ENCODE measurements at regions not wholly inside any gene's neighbourhood (a gene's known extent, or its start where the extent isn't known, plus 50 kb on each side); places are given as distances from the start of the nearest gene placed in this dataset.

GRCh38 chr13:78393286-78394142, 209.8 kb downstream of the POU4F1 start:
- Histone ChIP-seq H3K27me3 (replicated peaks; ENCODE audit: control insufficient read depth, insufficient read depth, low read length) (peaks cover 3% of the 10 kb centered on the region), H3K9me3 (ENCODE audit: control insufficient read depth, low read length) (no peaks in the 10 kb centered on the region), H3K4me3 (ENCODE audit: low read length) (no peak overlapping the region), H3K36me3 (ENCODE audit: control insufficient read depth, insufficient read depth, low read length, severe bottlenecking) (no peaks in the 10 kb centered on the region), H3K9ac (ENCODE audit: low read length) (no peak overlapping the region), H3K4me1 (ENCODE audit: control insufficient read depth, insufficient read depth, low read length) (no peaks in the 10 kb centered on the region)
- DNase-seq (ENCODE audit: low read depth): no peak

GRCh38 chr13:78383899-78384298, 219.5 kb downstream of the POU4F1 start:
- DNase-seq (ENCODE audit: low read depth): no peak
- no peak overlapping the region for H3K4me3 ChIP-seq (ENCODE audit: low read length)
- H3K27me3 ChIP-seq (replicated peaks; ENCODE audit: control insufficient read depth, insufficient read depth, low read length): no peaks in the 10 kb centered on the region
- H3K4me1 ChIP-seq (ENCODE audit: control insufficient read depth, insufficient read depth, low read length): peaks cover 7% of the 10 kb centered on the region
- no peak overlapping the region for H3K9ac ChIP-seq (ENCODE audit: low read length)
- H3K9me3 ChIP-seq (ENCODE audit: control insufficient read depth, low read length): no peaks in the 10 kb centered on the region
- no peaks in the 10 kb centered on the region for H3K36me3 ChIP-seq (ENCODE audit: control insufficient read depth, insufficient read depth, low read length, severe bottlenecking)

- no peak overlapping the region for H3K4me3 ChIP-seq (ENCODE audit: low read length)
- DNase-seq (ENCODE audit: low read depth): no peak
- peaks cover 7% of the 10 kb centered on the region for H3K4me1 ChIP-seq (ENCODE audit: control insufficient read depth, insufficient read depth, low read length)
- H3K36me3 ChIP-seq (ENCODE audit: control insufficient read depth, insufficient read depth, low read length, severe bottlenecking): no peaks in the 10 kb centered on the region
- H3K9ac ChIP-seq (ENCODE audit: low read length): no peak overlapping the region
- H3K27me3 ChIP-seq (replicated peaks; ENCODE audit: control insufficient read depth, insufficient read depth, low read length): no peaks in the 10 kb centered on the region
- H3K9me3 ChIP-seq (ENCODE audit: control insufficient read depth, low read length): no peaks in the 10 kb centered on the region
Measured at GRCh38 chr13:78383071-78383484, 220.3 kb downstream of the POU4F1 start.

GRCh38 chr13:78382491-78382890, 220.9 kb downstream of the POU4F1 start:
- H3K9ac ChIP-seq (ENCODE audit: low read length): no peak overlapping the region
- DNase-seq (ENCODE audit: low read depth): no peak
- H3K9me3 ChIP-seq (ENCODE audit: control insufficient read depth, low read length): no peaks in the 10 kb centered on the region
- H3K36me3 ChIP-seq (ENCODE audit: control insufficient read depth, insufficient read depth, low read length, severe bottlenecking): no peaks in the 10 kb centered on the region
- H3K4me1 ChIP-seq (ENCODE audit: control insufficient read depth, insufficient read depth, low read length): peaks cover 7% of the 10 kb centered on the region
- no peaks in the 10 kb centered on the region for H3K27me3 ChIP-seq (replicated peaks; ENCODE audit: control insufficient read depth, insufficient read depth, low read length)
- no peak overlapping the region for H3K4me3 ChIP-seq (ENCODE audit: low read length)

- Histone ChIP-seq H3K4me1 (ENCODE audit: control insufficient read depth, insufficient read depth, low read length) (peaks cover 9% of the 10 kb centered on the region), H3K9me3 (ENCODE audit: control insufficient read depth, low read length) (no peaks in the 10 kb centered on the region), H3K27me3 (replicated peaks; ENCODE audit: control insufficient read depth, insufficient read depth, low read length) (no peaks in the 10 kb centered on the region), H3K4me3 (ENCODE audit: low read length) (no peak overlapping the region), H3K9ac (ENCODE audit: low read length) (no peak overlapping the region), H3K36me3 (ENCODE audit: control insufficient read depth, insufficient read depth, low read length, severe bottlenecking) (no peaks in the 10 kb centered on the region)
- DNase-seq (ENCODE audit: low read depth): no peak
Measured at GRCh38 chr13:78376822-78377221, 226.5 kb downstream of the POU4F1 start.

GRCh38 chr13:78376033-78376432, 227.3 kb downstream of the POU4F1 start:
- H3K9me3 ChIP-seq (ENCODE audit: control insufficient read depth, low read length): no peaks in the 10 kb centered on the region
- no peak overlapping the region for H3K9ac ChIP-seq (ENCODE audit: low read length)
- peaks cover 9% of the 10 kb centered on the region for H3K4me1 ChIP-seq (ENCODE audit: control insufficient read depth, insufficient read depth, low read length)
- no peak overlapping the region for H3K4me3 ChIP-seq (ENCODE audit: low read length)
- no peak for DNase-seq (ENCODE audit: low read depth)
- no peaks in the 10 kb centered on the region for H3K27me3 ChIP-seq (replicated peaks; ENCODE audit: control insufficient read depth, insufficient read depth, low read length)
- H3K36me3 ChIP-seq (ENCODE audit: control insufficient read depth, insufficient read depth, low read length, severe bottlenecking): no peaks in the 10 kb centered on the region

- H3K4me1 ChIP-seq (ENCODE audit: control insufficient read depth, insufficient read depth, low read length): peaks cover 20% of the 10 kb centered on the region
- H3K27me3 ChIP-seq (replicated peaks; ENCODE audit: control insufficient read depth, insufficient read depth, low read length): no peaks in the 10 kb centered on the region
- no peak overlapping the region for H3K9ac ChIP-seq (ENCODE audit: low read length)
- peak; percentile 65 for DNase-seq (ENCODE audit: low read depth)
- H3K36me3 ChIP-seq (ENCODE audit: control insufficient read depth, insufficient read depth, low read length, severe bottlenecking): no peaks in the 10 kb centered on the region
- no peaks in the 10 kb centered on the region for H3K9me3 ChIP-seq (ENCODE audit: control insufficient read depth, low read length)
- peak overlapping the region; percentile 28 for H3K4me3 ChIP-seq (ENCODE audit: low read length)
Measured at GRCh38 chr13:78372581-78372980, 230.8 kb downstream of the POU4F1 start.

GRCh38 chr13:78370231-78370630, 233.1 kb downstream of the POU4F1 start:
- no peaks in the 10 kb centered on the region for H3K36me3 ChIP-seq (ENCODE audit: control insufficient read depth, insufficient read depth, low read length, severe bottlenecking)
- no peak for DNase-seq (ENCODE audit: low read depth)
- no peak overlapping the region for H3K4me3 ChIP-seq (ENCODE audit: low read length)
- no peaks in the 10 kb centered on the region for H3K9me3 ChIP-seq (ENCODE audit: control insufficient read depth, low read length)
- H3K4me1 ChIP-seq (ENCODE audit: control insufficient read depth, insufficient read depth, low read length): peaks cover 20% of the 10 kb centered on the region
- no peak overlapping the region for H3K9ac ChIP-seq (ENCODE audit: low read length)
- H3K27me3 ChIP-seq (replicated peaks; ENCODE audit: control insufficient read depth, insufficient read depth, low read length): no peaks in the 10 kb centered on the region

GRCh38 chr13:78364711-78365110, 238.6 kb downstream of the POU4F1 start:
- DNase-seq (ENCODE audit: low read depth): no peak

GRCh38 chr13:78341032-78341431, 262.3 kb downstream of the POU4F1 start:
- H3K4me1 ChIP-seq (ENCODE audit: control insufficient read depth, insufficient read depth, low read length): no peaks in the 10 kb centered on the region
- no peaks in the 10 kb centered on the region for H3K9me3 ChIP-seq (ENCODE audit: control insufficient read depth, low read length)
- no peaks in the 10 kb centered on the region for H3K36me3 ChIP-seq (ENCODE audit: control insufficient read depth, insufficient read depth, low read length, severe bottlenecking)
- no peak overlapping the region for H3K4me3 ChIP-seq (ENCODE audit: low read length)
- no peak overlapping the region for H3K9ac ChIP-seq (ENCODE audit: low read length)
- no peak for DNase-seq (ENCODE audit: low read depth)
- peaks cover 7% of the 10 kb centered on the region for H3K27me3 ChIP-seq (replicated peaks; ENCODE audit: control insufficient read depth, insufficient read depth, low read length)

More at GRCh38 chr13:78364711-78365110, 238.6 kb downstream of the POU4F1 start:
- H3K4me3 ChIP-seq (ENCODE audit: low read length): no peak overlapping the region
- H3K9ac ChIP-seq (ENCODE audit: low read length): no peak overlapping the region
- no peaks in the 10 kb centered on the region for H3K27me3 ChIP-seq (replicated peaks; ENCODE audit: control insufficient read depth, insufficient read depth, low read length)
- peaks cover 11% of the 10 kb centered on the region for H3K4me1 ChIP-seq (ENCODE audit: control insufficient read depth, insufficient read depth, low read length)
- no peaks in the 10 kb centered on the region for H3K36me3 ChIP-seq (ENCODE audit: control insufficient read depth, insufficient read depth, low read length, severe bottlenecking)
- H3K9me3 ChIP-seq (ENCODE audit: control insufficient read depth, low read length): no peaks in the 10 kb centered on the region

- no peak for DNase-seq (ENCODE audit: low read depth)
- no peaks in the 10 kb centered on the region for H3K4me1 ChIP-seq (ENCODE audit: control insufficient read depth, insufficient read depth, low read length)
- no peaks in the 10 kb centered on the region for H3K36me3 ChIP-seq (ENCODE audit: control insufficient read depth, insufficient read depth, low read length, severe bottlenecking)
- no peaks in the 10 kb centered on the region for H3K9me3 ChIP-seq (ENCODE audit: control insufficient read depth, low read length)
- no peak overlapping the region for H3K4me3 ChIP-seq (ENCODE audit: low read length)
- H3K9ac ChIP-seq (ENCODE audit: low read length): no peak overlapping the region
- H3K27me3 ChIP-seq (replicated peaks; ENCODE audit: control insufficient read depth, insufficient read depth, low read length): peaks cover 12% of the 10 kb centered on the region
Measured at GRCh38 chr13:78339927-78340326, 263.4 kb downstream of the POU4F1 start.

- Histone ChIP-seq H3K36me3 (ENCODE audit: control insufficient read depth, insufficient read depth, low read length, severe bottlenecking) (no peaks in the 10 kb centered on the region), H3K9ac (ENCODE audit: low read length) (no peak overlapping the region), H3K4me3 (ENCODE audit: low read length) (no peak overlapping the region), H3K27me3 (replicated peaks; ENCODE audit: control insufficient read depth, insufficient read depth, low read length) (peaks cover 12% of the 10 kb centered on the region), H3K9me3 (ENCODE audit: control insufficient read depth, low read length) (no peaks in the 10 kb centered on the region), H3K4me1 (ENCODE audit: control insufficient read depth, insufficient read depth, low read length) (no peaks in the 10 kb centered on the region)
- DNase-seq (ENCODE audit: low read depth): no peak
Measured at GRCh38 chr13:78334059-78334458, 269.3 kb downstream of the POU4F1 start.
